ENCODE measurements at regions not wholly inside any gene's neighbourhood (a gene's known extent, or its start where the extent isn't known, plus 50 kb on each side); places are given as distances from the start of the nearest gene placed in this dataset.

DNA sequence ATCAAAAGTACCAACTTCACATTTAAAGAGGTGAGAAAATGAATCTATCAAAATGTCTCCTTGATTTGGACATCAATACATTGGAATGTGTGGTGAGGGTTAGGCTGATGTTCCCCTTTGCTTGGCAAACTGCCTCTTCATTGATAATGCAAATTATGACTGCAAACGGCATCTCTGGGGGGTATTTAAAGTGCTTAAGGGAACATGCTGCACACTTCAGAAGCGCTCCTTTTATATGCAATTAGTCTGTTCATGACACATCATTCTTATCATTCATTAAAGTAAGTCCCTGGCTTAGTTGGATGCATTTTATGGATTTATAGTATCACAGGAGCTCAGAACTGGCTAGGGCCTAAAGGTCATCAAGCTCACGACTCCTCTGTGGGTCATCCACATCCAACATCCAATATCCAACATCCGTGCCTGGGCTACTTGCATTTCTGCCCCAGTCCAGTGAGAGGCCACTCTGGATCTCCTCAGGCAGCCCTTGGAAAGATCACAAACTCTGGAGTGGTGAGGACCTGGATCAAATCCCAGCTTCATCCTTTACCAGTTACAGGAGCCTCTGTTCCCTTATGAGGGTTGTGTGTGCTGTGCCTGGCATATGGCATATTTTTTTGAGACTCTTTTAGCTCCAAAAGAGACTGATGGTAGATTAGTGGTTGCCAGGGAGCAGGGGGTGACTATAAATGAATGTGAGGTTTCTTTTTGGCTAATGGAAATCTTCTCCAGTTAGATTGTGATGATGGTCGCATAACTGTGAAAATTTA lies 136.8 kb upstream of the FOXB1 start:
- intact Hi-C loops (cut with DNase I): no loop called here
- no peaks in the 10 kb centered on the region for H3K9me3 ChIP-seq

GRCh38 chr15:59866642-59867041 lies 137.5 kb upstream of the FOXB1 start:
- intact Hi-C loops (cut with DNase I): no loop called here
- WGBS (ENCODE audit: insufficient coverage, low coverage, low lambda C conversion rate, missing lambda C conversion rate): 0% methylated on average over 2 of the region's 4 CpGs
- no peaks in the 10 kb centered on the region for H3K27me3 ChIP-seq
- H3K4me3 ChIP-seq: no peak overlapping the region
- H3K4me1 ChIP-seq: no peaks in the 10 kb centered on the region
- ATAC-seq: no peak
- no peaks in the 10 kb centered on the region for H3K9me3 ChIP-seq
- no peak for DNase-seq
- TF ChIP-seq, protein P1, sequence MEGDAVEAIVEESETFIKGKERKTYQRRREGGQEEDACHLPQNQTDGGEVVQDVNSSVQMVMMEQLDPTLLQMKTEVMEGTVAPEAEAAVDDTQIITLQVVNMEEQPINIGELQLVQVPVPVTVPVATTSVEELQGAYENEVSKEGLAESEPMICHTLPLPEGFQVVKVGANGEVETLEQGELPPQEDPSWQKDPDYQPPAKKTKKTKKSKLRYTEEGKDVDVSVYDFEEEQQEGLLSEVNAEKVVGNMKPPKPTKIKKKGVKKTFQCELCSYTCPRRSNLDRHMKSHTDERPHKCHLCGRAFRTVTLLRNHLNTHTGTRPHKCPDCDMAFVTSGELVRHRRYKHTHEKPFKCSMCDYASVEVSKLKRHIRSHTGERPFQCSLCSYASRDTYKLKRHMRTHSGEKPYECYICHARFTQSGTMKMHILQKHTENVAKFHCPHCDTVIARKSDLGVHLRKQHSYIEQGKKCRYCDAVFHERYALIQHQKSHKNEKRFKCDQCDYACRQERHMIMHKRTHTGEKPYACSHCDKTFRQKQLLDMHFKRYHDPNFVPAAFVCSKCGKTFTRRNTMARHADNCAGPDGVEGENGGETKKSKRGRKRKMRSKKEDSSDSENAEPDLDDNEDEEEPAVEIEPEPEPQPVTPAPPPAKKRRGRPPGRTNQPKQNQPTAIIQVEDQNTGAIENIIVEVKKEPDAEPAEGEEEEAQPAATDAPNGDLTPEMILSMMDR (IDR thresholded peaks at IDR 0.05): no peak
- no peak for TF ChIP-seq POLR2A (IDR thresholded peaks at IDR 0.05)
- H3K36me3 ChIP-seq: no peaks in the 10 kb centered on the region
- H3K27ac ChIP-seq: no peak overlapping the region

More for the DNA sequence above, 136.8 kb upstream of the FOXB1 start:
- no peak overlapping the region for H3K27ac ChIP-seq
- no peaks in the 10 kb centered on the region for H3K27me3 ChIP-seq
- WGBS (ENCODE audit: insufficient coverage, low coverage, low lambda C conversion rate, missing lambda C conversion rate): 47% methylated on average over 4 of the region's 5 CpGs
- H3K4me3 ChIP-seq: no peak overlapping the region
- DNase-seq: no peak
- no peak for TF ChIP-seq POLR2A (IDR thresholded peaks at IDR 0.05)
- TF ChIP-seq, protein P1 (IDR thresholded peaks at IDR 0.05): no peak
- no peaks in the 10 kb centered on the region for H3K4me1 ChIP-seq
- no peaks in the 10 kb centered on the region for H3K36me3 ChIP-seq
- no peak for ATAC-seq

- intact Hi-C loops (cut with DNase I): no loop called here
- H3K4me3 ChIP-seq: no peak overlapping the region
- TF ChIP-seq POLR2A (IDR thresholded peaks at IDR 0.05): no peak
- TF ChIP-seq, protein P1 (IDR thresholded peaks at IDR 0.05): no peak
- no peak overlapping the region for H3K27ac ChIP-seq
- H3K27me3 ChIP-seq: no peaks in the 10 kb centered on the region
- no peak for ATAC-seq
- H3K9me3 ChIP-seq: no peaks in the 10 kb centered on the region
- H3K36me3 ChIP-seq: no peaks in the 10 kb centered on the region
- H3K4me1 ChIP-seq: no peaks in the 10 kb centered on the region
- 55% methylated on average over 6 of the region's 9 CpGs for WGBS (ENCODE audit: insufficient coverage, low coverage, low lambda C conversion rate, missing lambda C conversion rate)
- DNase-seq: no peak
Measured at GRCh38 chr15:59862191-59863155, 141.6 kb upstream of the FOXB1 start.

DNA sequence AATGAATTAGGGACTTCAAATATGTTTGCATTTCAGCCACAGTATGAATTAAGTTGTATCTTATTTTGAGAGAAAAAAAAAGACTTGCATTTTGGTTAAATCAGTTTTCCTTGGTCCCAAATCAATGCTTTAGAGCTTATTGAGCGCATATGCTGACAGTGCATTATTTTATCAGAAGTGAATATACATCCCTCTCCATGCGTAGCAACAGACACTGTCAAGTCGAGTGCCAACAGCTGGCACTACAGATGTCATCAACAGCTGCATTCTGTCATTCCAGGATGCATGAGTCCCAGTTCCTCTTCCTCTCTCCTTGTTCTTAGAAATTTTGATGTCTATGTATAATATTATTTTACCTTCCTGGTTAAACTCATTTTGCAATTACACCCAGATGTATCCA lies 156.1 kb upstream of the FOXB1 start:
- Histone ChIP-seq H3K27me3 (no peaks in the 10 kb centered on the region), H3K9me3 (no peaks in the 10 kb centered on the region), H3K4me1 (no peaks in the 10 kb centered on the region), H3K27ac (no peak overlapping the region), H3K36me3 (no peaks in the 10 kb centered on the region), H3K4me3 (no peak overlapping the region)
- DNase-seq (no peak), ATAC-seq (no peak)
- intact Hi-C loops (cut with DNase I): no loop called here
- 66% methylated on average over 3 of the region's 3 CpGs for WGBS (ENCODE audit: insufficient coverage, low coverage, low lambda C conversion rate, missing lambda C conversion rate)
- TF ChIP-seq, protein P1 (IDR thresholded peaks at IDR 0.05): no peak
- no peak for TF ChIP-seq POLR2A (IDR thresholded peaks at IDR 0.05)

All from right lobe of liver (tissue), 6 donors.